ENCODE measurements at regions not wholly inside any gene's neighbourhood (a gene's known extent, or its start where the extent isn't known, plus 50 kb on each side); places are given as distances from the start of the nearest gene placed in this dataset.

GRCh38 chr14:37726708-37727107, 131.3 kb downstream of the TTC6 start:
- TF ChIP-seq CTCF (IDR thresholded peaks at IDR 0.05; ENCODE audit: poor library complexity, severe bottlenecking), result no peak
- TF ChIP-seq EZH2 (IDR thresholded peaks at IDR 0.05; ENCODE audit: borderline replicate concordance, insufficient read depth, low read length, poor library complexity, severe bottlenecking), result no peak
- TF ChIP-seq POLR2AphosphoS5 (IDR thresholded peaks at IDR 0.05), result no peak

Data from neural cell (in vitro differentiated cells).